ENCODE measurements at regions not wholly inside any gene's neighbourhood (a gene's known extent, or its start where the extent isn't known, plus 50 kb on each side); places are given as distances from the start of the nearest gene placed in this dataset.

- TF ChIP-seq CTCF (conservative IDR thresholded peaks at IDR 0.05; ENCODE audit: low read length): no peak
- TF ChIP-seq EZH2phosphoT487 (IDR thresholded peaks at IDR 0.05; ENCODE audit: borderline replicate concordance, low read depth, low read length): no peak
These were observed 235.8 kb upstream of the RHOBTB1 start for GRCh38 chr10:61179771-61180170.

Measured in OCI-LY7 (cell line).